Pancreas (tissue), 10 donors: ENCODE measurements at regions not wholly inside any gene's neighbourhood (a gene's known extent, or its start where the extent isn't known, plus 50 kb on each side); places are given as distances from the start of the nearest gene placed in this dataset.

Experiments
- ATAC-seq, 4 donors: fragments of 200-7000 bp; cut with Tn5 transposase; one replicate each; pipeline versions ENCODE4 v1.8.0 to v1.9.1; 2020; ENCODE audit warnings: mild to moderate bottlenecking in 4 of 4, moderate library complexity in 4 of 4
- DNase-seq, 6 donors: peaks; one replicate each; pipeline ENCODE4 v3.0.0-alpha.2; 2020
- FAIRE-seq: peaks from 2 replicates; lab custom pipeline; 2012; peaks lifted over from hg19 to GRCh38; lab: Jason Lieb, UNC
- H3K27ac ChIP-seq, 4 donors: fragments of 200-600 bp; sonication (generic); 1 replicate in 3 of 4; 2 replicates in 1 of 4; pipeline versions ENCODE4 v1.5.0 to v1.8.0; 2020
- H3K27me3 ChIP-seq, 4 donors: fragments of 200-600 bp; one replicate each; pipeline ENCODE4 v1.8.0; 2021
- H3K36me3 ChIP-seq, 3 donors: fragments of 200-600 bp; sonication (generic) in 1 of 3; one replicate each; pipeline versions ENCODE4 v1.5.0 to v1.8.0; 2020 to 2021
- H3K4me1 ChIP-seq, 3 donors: fragments of 200-600 bp; one replicate each; pipeline ENCODE4 v1.8.0; 2021
- H3K4me3 ChIP-seq, 4 donors: fragments of 200-600 bp; sonication (generic) in 2 of 4; one replicate each; pipeline versions ENCODE4 v1.5.0 to v1.8.0; 2020 to 2021
- H3K9me3 ChIP-seq, 4 donors: fragments of 200-600 bp; one replicate each; pipeline ENCODE4 v1.8.0; 2021
- WGBS, 2 donors: extraction: QIAGEN DNeasy Blood & Tissue Kit; methylation state at CpG; one replicate each; pipeline ENCODE4 v1.1.7; 2013; 5-methylcytosine and 5-hydroxymethylcytosine counted together
- intact Hi-C, 3 donors: fragments of 100-400 bp; cut with DNase I; formaldehyde crosslinking; loops; one replicate each; pipeline versions ENCODE4 v1.11.1 to v1.14.2; 2022
- TF ChIP-seq, protein P1 (sequence below), 4 donors: fragments of 200-600 bp; sonication (generic) in 3 of 4; IDR thresholded peaks; one replicate each; pipeline versions ENCODE4 v1.5.0 to v1.8.0; 2021; ENCODE audit warnings: antibody characterized with exemption in 4 of 4
- donor health status: healthy with polysubstance abuse.
- donor health status: DM: no; HTN: no; CAD: no; lungs with moderate emphysema.
- donor health status: DM: no; HTN: no; CAD: no.
- donor health status: control.
- donor health status: control.
- donor health status: Bipolar disorder and iron deficiency.
- donor health status: DM: yes; HTN: yes; CAD: no.
- donor health status: DM: no; HTN: no; CAD: no.
- donor health status: DM: no; HTN: no; CAD: no.
- donor health status: DM: yes; HTN: yes; CAD: no.

- ATAC-seq = no peak
- intact Hi-C loops = no loop called here
Measured at GRCh38 chr13:44694291-44694690, 118.2 kb upstream of the TSC22D1 start.

GRCh38 chr13:44693156-44693764, 117.1 kb upstream of the TSC22D1 start:
- no peaks in the 10 kb centered on the region for H3K9me3 ChIP-seq
- intact Hi-C loops = no loop called here
- H3K36me3 ChIP-seq = no peaks in the 10 kb centered on the region
- DNase-seq (no peak), ATAC-seq (no peak), FAIRE-seq (no peak)
- 79 to 86% methylated on average over 6 of the region's 6 CpGs for WGBS, 2 donors
- H3K27me3 ChIP-seq = no peaks in the 10 kb centered on the region
- H3K27ac ChIP-seq = no peak overlapping the region
- no peak overlapping the region for H3K4me3 ChIP-seq
- no peaks in the 10 kb centered on the region for H3K4me1 ChIP-seq
- TF ChIP-seq, protein P1, sequence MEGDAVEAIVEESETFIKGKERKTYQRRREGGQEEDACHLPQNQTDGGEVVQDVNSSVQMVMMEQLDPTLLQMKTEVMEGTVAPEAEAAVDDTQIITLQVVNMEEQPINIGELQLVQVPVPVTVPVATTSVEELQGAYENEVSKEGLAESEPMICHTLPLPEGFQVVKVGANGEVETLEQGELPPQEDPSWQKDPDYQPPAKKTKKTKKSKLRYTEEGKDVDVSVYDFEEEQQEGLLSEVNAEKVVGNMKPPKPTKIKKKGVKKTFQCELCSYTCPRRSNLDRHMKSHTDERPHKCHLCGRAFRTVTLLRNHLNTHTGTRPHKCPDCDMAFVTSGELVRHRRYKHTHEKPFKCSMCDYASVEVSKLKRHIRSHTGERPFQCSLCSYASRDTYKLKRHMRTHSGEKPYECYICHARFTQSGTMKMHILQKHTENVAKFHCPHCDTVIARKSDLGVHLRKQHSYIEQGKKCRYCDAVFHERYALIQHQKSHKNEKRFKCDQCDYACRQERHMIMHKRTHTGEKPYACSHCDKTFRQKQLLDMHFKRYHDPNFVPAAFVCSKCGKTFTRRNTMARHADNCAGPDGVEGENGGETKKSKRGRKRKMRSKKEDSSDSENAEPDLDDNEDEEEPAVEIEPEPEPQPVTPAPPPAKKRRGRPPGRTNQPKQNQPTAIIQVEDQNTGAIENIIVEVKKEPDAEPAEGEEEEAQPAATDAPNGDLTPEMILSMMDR (IDR thresholded peaks at IDR 0.05) = no peak

More at GRCh38 chr13:44694291-44694690, 118.2 kb upstream of the TSC22D1 start:
- DNase-seq (no peak), FAIRE-seq (no peak)
- no peaks in the 10 kb centered on the region for H3K27me3 ChIP-seq
- no peaks in the 10 kb centered on the region for H3K36me3 ChIP-seq
- no peak overlapping the region for H3K4me3 ChIP-seq
- no peak overlapping the region for H3K27ac ChIP-seq
- TF ChIP-seq, protein P1 (IDR thresholded peaks at IDR 0.05) = no peak
- no peaks in the 10 kb centered on the region for H3K9me3 ChIP-seq
- H3K4me1 ChIP-seq = no peaks in the 10 kb centered on the region

- DNase-seq (no peak), FAIRE-seq (no peak), ATAC-seq (no peak)
- H3K27ac ChIP-seq = no peak overlapping the region
- no peak overlapping the region for H3K4me3 ChIP-seq
- TF ChIP-seq, protein P1 (IDR thresholded peaks at IDR 0.05) = no peak
- H3K36me3 ChIP-seq = no peaks in the 10 kb centered on the region
- intact Hi-C loops = no loop called here
- no peaks in the 10 kb centered on the region for H3K4me1 ChIP-seq
- no peaks in the 10 kb centered on the region for H3K9me3 ChIP-seq
- no peaks in the 10 kb centered on the region for H3K27me3 ChIP-seq
- 82 to 86% methylated on average over 2 of the region's 2 CpGs for WGBS, 2 donors
Measured at GRCh38 chr13:44692173-44692713, 116.1 kb upstream of the TSC22D1 start.

GRCh38 chr13:44690376-44690775, 114.2 kb upstream of the TSC22D1 start:
- intact Hi-C loops = no loop called here
- no peaks in the 10 kb centered on the region for H3K9me3 ChIP-seq
- no peak overlapping the region for H3K4me3 ChIP-seq
- TF ChIP-seq, protein P1 (IDR thresholded peaks at IDR 0.05) = no peak
- FAIRE-seq = no peak
- no peaks in the 10 kb centered on the region for H3K36me3 ChIP-seq
- no peaks in the 10 kb centered on the region for H3K27me3 ChIP-seq
- no peaks in the 10 kb centered on the region for H3K4me1 ChIP-seq
- ATAC-seq = no peak
- 80 to 84% methylated on average over 5 of the region's 5 CpGs for WGBS, 2 donors
- no peak overlapping the region for H3K27ac ChIP-seq
- no peak for DNase-seq

GRCh38 chr13:44688652-44689051, 112.5 kb upstream of the TSC22D1 start:
- no peak for FAIRE-seq
- intact Hi-C loops = no loop called here
- ATAC-seq = no peak
- Histone ChIP-seq H3K27me3 (no peaks in the 10 kb centered on the region), H3K4me3 (no peak overlapping the region), H3K27ac (no peak overlapping the region), H3K9me3 (no peaks in the 10 kb centered on the region), H3K36me3 (no peaks in the 10 kb centered on the region), H3K4me1 (no peaks in the 10 kb centered on the region)
- no peak for DNase-seq
- TF ChIP-seq, protein P1 (IDR thresholded peaks at IDR 0.05) = no peak
